HK-2 (cell line): ENCODE measurements at regions not wholly inside any gene's neighbourhood (a gene's known extent, or its start where the extent isn't known, plus 50 kb on each side); places are given as distances from the start of the nearest gene placed in this dataset.

ENCODE experiments used
- DNase-seq: peaks from one replicate; pipeline ENCODE4 v3.0.0-alpha.2; 2018; ENCODE audit not compliant: unreplicated experiment

DNA sequence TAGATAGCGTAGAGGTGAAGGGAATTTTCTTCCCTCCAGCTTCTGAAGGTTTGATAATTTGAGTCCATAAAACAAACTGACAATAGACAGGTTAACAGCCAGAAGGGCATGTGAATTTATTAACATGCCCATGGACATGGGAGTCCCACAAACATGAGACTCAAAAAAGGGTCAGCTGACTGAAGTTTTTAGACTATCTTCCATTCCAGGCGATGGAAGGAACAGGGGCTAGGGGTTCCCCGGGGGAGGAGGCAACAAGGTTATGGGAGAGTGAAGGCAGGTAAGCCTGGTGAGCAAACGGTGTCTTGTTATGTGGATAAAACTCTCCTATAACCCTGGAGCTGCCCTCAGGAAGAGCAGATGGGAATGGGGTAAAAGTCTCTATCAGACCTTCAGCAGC is 81.5 kb upstream of the SORBS2 start:
- no peak for DNase-seq

DNA sequence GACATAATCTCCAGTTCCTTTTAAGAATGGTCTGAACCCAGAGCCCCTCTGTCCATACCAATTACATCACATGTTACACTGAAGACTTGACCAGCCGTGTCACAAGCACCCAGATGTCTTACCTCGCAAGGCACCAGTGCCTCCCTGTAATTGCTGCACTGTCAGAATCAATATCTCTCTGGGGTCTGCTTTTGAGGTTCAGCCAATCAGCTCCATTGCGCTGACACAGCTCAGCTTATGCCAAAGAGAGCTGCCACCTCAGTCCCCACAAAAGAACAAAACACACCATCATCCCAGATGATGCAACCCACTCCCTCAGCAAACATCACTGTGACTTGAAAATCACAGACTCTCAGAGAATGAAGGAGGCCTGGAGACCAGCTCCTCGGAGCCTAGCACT is 82.5 kb upstream of the SORBS2 start:
- DNase-seq, result no peak

DNA sequence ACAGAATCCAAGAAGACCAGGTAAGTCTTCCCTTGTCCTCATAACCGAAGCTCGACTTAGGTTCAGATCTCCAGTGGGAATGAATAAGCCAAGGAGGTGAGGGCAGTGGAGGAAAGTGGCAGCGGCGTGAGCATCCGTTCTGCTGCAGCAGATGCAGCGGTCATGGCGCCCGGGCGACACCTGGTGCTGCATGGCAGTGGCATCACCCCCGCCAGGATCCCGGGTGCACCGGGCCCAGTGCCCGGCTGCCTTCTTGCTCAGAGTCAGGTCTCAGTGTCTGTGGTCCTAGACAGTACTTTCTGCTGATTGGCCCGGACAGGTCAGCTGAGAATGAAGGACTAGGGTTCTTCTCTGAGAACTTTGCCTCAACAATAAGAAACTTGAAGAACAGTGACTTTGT is 83.4 kb upstream of the SORBS2 start:
- DNase-seq, result no peak

DNA sequence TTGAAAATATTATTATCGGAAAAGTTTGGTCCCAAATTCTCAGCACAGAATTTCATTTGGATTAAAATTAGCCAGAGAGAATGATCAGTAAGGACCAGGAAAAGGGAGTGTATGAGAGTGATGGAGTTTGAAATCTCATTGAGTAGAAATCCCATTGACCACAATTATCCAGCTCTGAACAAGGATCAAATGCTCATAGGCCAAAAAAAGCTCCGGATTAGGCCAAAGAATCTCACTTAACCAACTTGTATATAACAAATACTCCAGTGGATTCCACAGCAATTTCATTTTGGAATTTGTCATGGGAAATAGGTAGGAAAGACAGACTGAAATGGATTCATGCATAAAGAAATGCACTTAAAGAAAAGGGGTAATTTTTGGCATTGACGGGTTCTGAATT is 83.9 kb upstream of the SORBS2 start:
- no peak for DNase-seq

- no peak for DNase-seq
Measured at GRCh38 chr4:185896817-185897488, 85.0 kb upstream of the SORBS2 start.

DNA sequence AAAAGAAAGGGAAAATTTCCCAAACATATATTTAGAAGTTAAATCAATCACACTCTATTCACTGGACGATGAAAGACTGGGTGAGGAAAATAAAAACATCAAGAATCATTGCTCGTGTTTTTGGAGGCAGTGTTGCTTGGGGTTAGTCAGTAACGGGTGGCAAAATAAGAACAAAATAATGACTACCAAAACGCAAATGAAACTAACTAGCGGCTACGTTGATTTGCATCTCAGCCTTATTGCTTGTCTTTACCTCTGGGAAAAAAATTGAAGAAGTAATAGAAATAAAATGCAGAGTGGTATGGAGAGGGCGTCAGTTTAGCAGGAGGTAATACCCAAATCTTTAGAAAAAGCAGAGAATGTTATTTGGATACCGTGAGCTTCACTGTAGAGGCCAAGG is 86.4 kb upstream of the SORBS2 start:
- no peak for DNase-seq

DNA sequence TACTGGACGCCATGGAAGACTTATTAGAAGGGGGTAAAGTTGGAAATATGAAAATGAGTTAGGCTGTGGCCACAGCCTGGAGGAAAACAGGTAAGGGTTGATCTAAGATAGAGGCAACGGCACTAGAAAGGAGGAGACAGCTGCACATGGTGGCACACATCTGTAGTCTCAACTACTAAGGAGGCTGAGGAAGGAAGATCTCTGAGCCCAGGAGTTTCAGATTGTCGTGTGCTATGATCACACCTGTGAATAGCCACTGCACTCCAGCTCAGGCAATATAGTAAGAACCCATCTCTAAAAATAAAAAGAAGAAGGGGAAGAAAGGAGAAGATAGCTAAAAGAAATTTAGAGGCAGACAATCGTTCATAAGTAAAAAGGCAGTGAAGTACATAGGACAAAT is 87.8 kb upstream of the SORBS2 start:
- DNase-seq, result no peak

DNA sequence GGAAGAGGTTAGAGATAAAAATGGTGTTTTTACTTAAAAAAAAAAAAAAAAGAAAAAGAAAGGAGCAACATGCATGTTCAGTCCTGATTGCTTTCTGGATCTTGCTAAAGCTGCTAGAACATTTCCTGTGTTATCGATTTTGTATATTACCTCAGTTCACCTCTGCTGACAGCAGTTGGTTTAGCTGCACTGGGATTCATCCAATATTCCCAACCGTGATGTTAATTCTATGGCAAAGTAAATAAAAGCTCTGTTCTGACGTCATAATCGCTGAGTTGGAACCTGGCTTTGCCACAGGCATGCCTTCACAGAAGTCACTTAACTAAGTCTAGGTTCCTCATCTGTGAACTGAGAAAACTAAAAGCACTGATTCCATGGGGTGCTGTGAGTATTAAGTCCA is 90.7 kb upstream of the SORBS2 start:
- peak; percentile 24 for DNase-seq

DNA sequence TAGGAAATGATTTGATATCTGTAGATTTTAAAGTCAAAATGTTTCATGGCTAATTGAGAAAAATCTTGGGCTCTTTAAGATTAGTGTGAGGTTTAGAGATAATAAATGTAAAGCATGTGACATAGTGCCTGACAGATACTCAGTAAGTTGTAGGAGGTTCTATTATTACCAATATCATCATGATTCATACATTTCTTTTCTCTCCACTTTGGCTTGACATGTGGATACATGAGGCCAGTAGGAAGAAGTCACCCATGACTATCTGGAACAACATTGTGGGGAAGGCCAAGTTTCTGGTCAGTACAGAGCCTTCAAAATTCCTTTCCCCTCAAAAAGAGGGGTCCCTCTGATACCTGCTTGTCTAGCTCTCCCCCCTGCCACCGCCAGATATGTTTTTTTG is 91.2 kb upstream of the SORBS2 start:
- DNase-seq, result no peak

- DNase-seq, result no peak
Measured at GRCh38 chr4:185904381-185904780, 92.4 kb upstream of the SORBS2 start.

GRCh38 chr4:185909972-185910371 is 98.0 kb upstream of the SORBS2 start:
- DNase-seq, result no peak

- no peak for DNase-seq
Measured at GRCh38 chr4:185911556-185912064, 99.6 kb upstream of the SORBS2 start.

GRCh38 chr4:185912779-185913178 is 100.8 kb upstream of the SORBS2 start:
- no peak for DNase-seq

DNA sequence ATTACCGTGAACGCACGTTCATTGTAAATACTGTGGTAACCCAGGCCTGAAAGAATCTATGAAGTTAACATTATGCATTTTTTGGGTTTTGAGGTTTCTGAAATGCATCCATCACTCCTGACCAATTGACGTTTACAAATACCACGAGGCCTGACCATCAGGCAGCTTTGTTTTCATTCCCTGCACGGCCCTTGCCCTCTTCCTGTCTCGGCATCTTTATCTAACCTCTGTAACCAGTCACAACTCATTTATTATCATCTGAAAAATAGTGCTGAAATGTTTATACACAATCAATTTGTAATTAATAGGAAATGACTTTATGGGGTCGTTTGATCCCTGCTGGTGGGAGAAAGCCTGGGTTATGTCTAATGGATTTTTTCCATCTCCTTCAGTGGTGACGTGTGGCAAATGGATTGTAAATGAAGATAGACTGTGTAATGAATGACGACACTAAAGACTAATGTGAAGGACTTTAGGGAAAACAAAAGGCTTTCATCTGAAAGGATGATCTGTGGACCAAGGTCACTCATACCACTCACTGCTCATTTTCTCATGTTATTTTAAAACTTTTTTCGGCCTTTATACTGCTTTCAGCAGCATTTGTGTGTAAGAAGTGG is 102.7 kb upstream of the SORBS2 start:
- DNase-seq, result no peak

DNA sequence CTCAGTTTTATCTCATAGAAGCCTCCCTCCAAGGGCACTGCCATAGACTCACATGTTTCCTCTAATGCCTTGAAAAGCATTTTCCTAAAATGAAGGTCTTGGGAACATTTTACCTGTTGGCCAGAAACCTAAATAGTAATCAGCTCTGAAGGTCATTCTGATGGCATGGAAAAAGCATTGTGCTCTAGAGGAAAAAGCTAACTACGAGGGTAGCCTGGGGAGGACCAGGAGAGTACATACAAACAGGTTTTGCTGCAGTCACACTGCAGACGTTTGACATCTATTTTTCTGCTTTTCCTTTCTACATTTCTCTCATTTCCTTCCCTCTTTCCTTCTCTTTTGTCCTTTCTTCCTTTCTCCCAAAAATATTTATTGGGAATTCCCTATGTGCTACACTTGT is 103.3 kb upstream of the SORBS2 start:
- DNase-seq, result no peak

DNA sequence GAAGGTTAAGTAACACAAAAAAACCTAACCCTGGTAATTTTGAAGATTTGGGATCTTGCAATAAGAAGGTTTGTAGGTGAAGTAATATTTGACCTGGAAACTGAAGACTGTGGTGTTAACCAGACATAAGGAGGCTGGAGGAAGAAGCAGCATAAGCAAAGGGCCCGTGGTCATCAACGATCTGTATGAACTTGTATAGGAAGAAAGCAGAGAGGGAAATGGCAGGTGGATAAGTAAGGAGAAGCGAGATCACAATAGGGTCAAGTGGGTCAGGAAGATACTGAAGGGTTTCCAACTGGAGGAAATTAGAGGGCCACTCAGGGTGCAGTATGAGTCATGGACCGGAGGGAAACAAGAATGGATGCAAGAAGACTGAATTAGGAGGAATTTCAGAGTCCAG is 103.8 kb upstream of the SORBS2 start:
- no peak for DNase-seq

DNA sequence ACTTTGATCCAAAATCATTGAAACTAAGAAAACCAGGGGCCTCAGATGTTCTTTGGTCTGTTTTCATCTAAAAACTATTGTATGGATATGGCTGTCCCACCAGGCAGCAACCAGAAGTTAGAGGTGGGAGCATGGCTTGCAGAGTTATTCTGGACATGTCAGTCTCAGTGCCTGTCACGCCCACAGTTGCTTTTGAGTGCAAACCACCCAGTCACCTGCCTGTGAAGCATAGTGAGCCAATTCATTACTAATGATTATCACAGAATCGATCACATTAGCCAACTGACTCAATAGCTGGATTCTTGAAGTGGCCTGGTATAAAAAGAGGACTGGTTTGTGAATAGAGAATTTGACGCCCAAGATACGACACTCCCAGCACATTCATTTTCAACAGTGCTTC is 104.2 kb upstream of the SORBS2 start:
- no peak for DNase-seq

GRCh38 chr4:185916683-185917082 is 104.7 kb upstream of the SORBS2 start:
- no peak for DNase-seq

DNA sequence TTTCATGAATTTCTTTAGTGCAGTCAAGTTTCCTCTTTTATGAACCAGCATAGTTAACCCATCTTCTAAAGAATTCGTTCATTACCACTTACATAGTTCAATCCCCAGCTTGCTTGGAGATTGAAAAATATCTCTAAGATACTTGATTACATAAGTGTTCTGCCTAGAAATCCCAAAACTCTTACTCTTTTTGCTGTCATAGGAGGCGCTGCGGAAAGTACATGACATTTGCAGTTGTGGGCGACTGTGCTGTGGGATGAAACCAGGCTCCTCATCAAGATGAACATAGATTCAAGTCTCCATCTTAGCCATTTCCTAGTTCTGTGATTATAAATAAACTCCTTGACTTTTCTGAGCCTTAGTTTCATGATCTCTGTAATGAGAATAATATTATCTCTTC is 107.1 kb upstream of the SORBS2 start:
- no peak for DNase-seq

DNA sequence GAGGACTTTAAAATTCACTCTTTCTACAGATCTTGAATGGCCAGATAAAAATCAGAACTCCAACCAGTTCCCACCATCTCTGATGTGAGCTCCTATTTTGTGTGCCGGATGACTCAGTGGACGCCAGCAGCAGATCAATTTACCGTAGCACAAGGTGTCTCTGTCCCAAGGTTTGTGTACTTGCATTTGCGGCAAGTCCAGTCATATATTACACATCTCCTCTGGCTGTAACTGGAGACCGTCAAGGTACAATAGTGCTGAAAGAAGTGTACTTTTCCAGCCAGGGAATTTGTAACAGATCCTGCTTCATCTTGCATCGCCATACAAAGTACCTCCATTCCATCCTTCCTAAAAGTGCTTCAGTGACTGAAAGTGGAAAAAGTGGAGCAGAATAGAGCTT is 108.2 kb upstream of the SORBS2 start:
- no peak for DNase-seq

DNA sequence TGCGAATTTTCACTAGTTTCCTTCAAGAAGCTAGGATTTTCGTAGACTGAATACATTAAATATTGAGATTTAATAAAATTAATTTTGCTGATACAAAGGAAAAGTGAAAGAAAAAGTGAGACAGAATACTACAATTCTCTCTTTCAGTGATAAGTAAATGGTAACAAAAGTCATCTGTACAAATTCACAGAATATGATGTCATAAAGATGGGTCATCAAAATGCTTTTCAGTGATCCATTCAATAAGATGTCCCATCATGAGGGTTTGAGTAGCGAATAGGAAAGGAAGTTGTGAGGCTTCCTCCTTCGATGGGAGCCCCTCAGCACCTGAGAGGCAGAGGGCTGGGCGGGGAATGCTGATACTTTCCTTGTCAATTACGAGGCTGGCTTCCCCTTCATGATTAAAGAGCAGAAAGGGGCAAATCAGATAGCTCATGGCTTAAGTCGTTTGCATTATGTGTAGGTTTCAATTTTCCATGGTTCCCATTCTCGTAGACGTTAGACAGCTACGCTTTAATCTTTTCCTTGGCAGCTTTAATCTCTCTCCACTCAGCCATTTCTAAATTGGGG is 108.8 kb upstream of the SORBS2 start:
- DNase-seq, result no peak

GRCh38 chr4:185921583-185922555 is 109.9 kb upstream of the SORBS2 start:
- no peak for DNase-seq
